GM12878 (cell line): ENCODE measurements at regions not wholly inside any gene's neighbourhood (a gene's known extent, or its start where the extent isn't known, plus 50 kb on each side); places are given as distances from the start of the nearest gene placed in this dataset.

Experiments
- ATAC-seq: fragments of 200-7000 bp; cut with Tn5 transposase; 3 replicates; pipeline ENCODE4 v1.9.1; 2020; ENCODE audit warnings: mild to moderate bottlenecking, moderate library complexity
- BruUV-seq: library from RNA; stranded (reverse); fragments of 400-500 nt; replicated peaks from 2 replicates; lab custom pipeline; 2021; lab: Mats Ljungman, UMichigan
- CTCF ChIA-PET: fragments of 300-600 bp; sonication (Branson Sonifier 250); formaldehyde crosslinking; extraction: SDS; loops from one replicate; lab custom pipeline; 2021; ENCODE audit warnings: inconsistent platforms; lab: Yijun Ruan, JAX
- POLR2A ChIA-PET: fragments of 350-600 bp; formaldehyde crosslinking; extraction: SDS; loops from one replicate; lab custom pipeline; 2021; ENCODE audit warnings: inconsistent platforms; lab: Charles Lee
- RAD21 ChIA-PET: fragments of 300-600 bp; sonication (Branson Sonifier 250); formaldehyde crosslinking; loops from one replicate; lab custom pipeline; 2023; ENCODE audit warnings: antibody characterized with exemption; ENCODE audit not compliant: unreplicated experiment; lab: Charles Lee
- SMC1A ChIA-PET: fragments of 300-600 bp; sonication (Branson Sonifier 250); formaldehyde crosslinking; loops from one replicate; lab custom pipeline; 2023; ENCODE audit not compliant: unreplicated experiment, uncharacterized antibody; lab: Charles Lee
- DNase-seq: peaks from one replicate; pipeline ENCODE4 v3.0.0-alpha.2; 2011; ENCODE audit warnings: low read depth, low spot score
- FAIRE-seq: peaks from 3 replicates; lab custom pipeline; 2011; peaks lifted over from hg19 to GRCh38; lab: Jason Lieb, UNC
- H2AFZ ChIP-seq: 2 replicates; pipeline ENCODE4 v1.6.0; 2011; ENCODE audit warnings: low read depth, low read length, control low read depth; ENCODE audit not compliant: control insufficient read depth
- H3K27ac ChIP-seq: 2 replicates; pipeline ENCODE4 v1.5.1; 2011; ENCODE audit warnings: control low read depth; ENCODE audit not compliant: control insufficient read depth, insufficient read depth
- H3K27me3 ChIP-seq, 2 experiments: replicated peaks in 1 of 2; 2 replicates each; pipeline versions ENCODE4 v1.6.0 to v1.6.1; 2011; ENCODE audit warnings: low read length in 1 of 2; ENCODE audit not compliant: control insufficient read depth in 2 of 2, insufficient read depth in 2 of 2
- H3K36me3 ChIP-seq, 2 experiments: 2 replicates each; pipeline ENCODE4 v1.5.1; 2011; ENCODE audit warnings: low read length in 1 of 2; ENCODE audit not compliant: control insufficient read depth in 2 of 2, insufficient read depth in 2 of 2
- H3K4me1 ChIP-seq: 2 replicates; pipeline ENCODE4 v1.6.1; 2011; ENCODE audit warnings: mild to moderate bottlenecking, low read length, moderate library complexity, mixed read lengths; ENCODE audit not compliant: control insufficient read depth, insufficient read depth
- H3K4me2 ChIP-seq: 2 replicates; pipeline ENCODE4 v1.6.0; 2011; ENCODE audit warnings: control low read depth; ENCODE audit not compliant: control insufficient read depth, insufficient read depth
- H3K4me3 ChIP-seq: fragments of 200-600 bp; sonication (generic); 2 replicates; pipeline ENCODE4 v1.5.1; 2016
- H3K79me2 ChIP-seq: 2 replicates; pipeline ENCODE4 v1.6.0; 2011; ENCODE audit warnings: low read length; ENCODE audit not compliant: control insufficient read depth, insufficient read depth
- H3K9ac ChIP-seq: 2 replicates; pipeline ENCODE4 v1.8.0; 2011; ENCODE audit warnings: low read length, control low read depth, mixed read lengths; ENCODE audit not compliant: control insufficient read depth, insufficient read depth
- H3K9me3 ChIP-seq: replicated peaks from 3 replicates; pipeline ENCODE4 v1.5.1; 2011; ENCODE audit warnings: mild to moderate bottlenecking, low read length; ENCODE audit not compliant: control insufficient read depth, insufficient read depth
- H4K20me1 ChIP-seq: 2 replicates; pipeline ENCODE4 v1.6.0; 2011; ENCODE audit not compliant: control insufficient read depth, insufficient read depth
- DPF2 ChIP-seq: fragments of 450-650 bp; IDR thresholded peaks from 2 replicates; pipeline ENCODE4 v1.6.1; 2017; ENCODE audit warnings: mild to moderate bottlenecking
- EED ChIP-seq: sonication (generic); IDR thresholded peaks from 2 replicates; pipeline ENCODE4 v1.6.1; 2016; ENCODE audit warnings: antibody characterized with exemption, low read depth
- GABPA ChIP-seq: IDR thresholded peaks from 2 replicates; pipeline ENCODE4 v1.6.1; 2014; ENCODE audit warnings: antibody characterized with exemption, low read depth, mild to moderate bottlenecking, inconsistent platforms
- IKZF1 ChIP-seq: fragments of 450-650 bp; conservative IDR thresholded peaks from 2 replicates; pipeline ENCODE4 v1.6.1; 2017; ENCODE audit warnings: antibody characterized with exemption, mild to moderate bottlenecking
- RCOR1 ChIP-seq: conservative IDR thresholded peaks from 2 replicates; pipeline ENCODE4 v1.6.1; 2012; ENCODE audit warnings: low read depth, low read length, improper control_type of control experiment
- SIX5 ChIP-seq: IDR thresholded peaks from 2 replicates; pipeline ENCODE4 v1.6.1; 2011; ENCODE audit warnings: mild to moderate bottlenecking, low read depth, low read length, moderate library complexity; ENCODE audit not compliant: severe bottlenecking
- SP1 ChIP-seq: IDR thresholded peaks from one replicate; pipeline ENCODE4 v1.6.1; 2011; ENCODE audit warnings: low read depth, low read length
- ZNF687 ChIP-seq: fragments of 450-650 bp; IDR thresholded peaks from 2 replicates; pipeline ENCODE4 v1.6.1; 2017; ENCODE audit warnings: mild to moderate bottlenecking, moderate library complexity
- WGBS: methylation state at CpG from one replicate; pipeline ENCODE4 v1.1.6; 2016; ENCODE audit warnings: low lambda C conversion rate; ENCODE audit not compliant: insufficient replicate concordance, insufficient coverage; ENCODE audit errors: missing lambda C conversion rate; 5-methylcytosine and 5-hydroxymethylcytosine counted together
- in situ Hi-C: fragments of 300-500 bp; cut with MboI; formaldehyde crosslinking; loops from 9 replicates; pipeline ENCODE4 v1.14.3; 2018; ENCODE audit warnings: mixed read lengths
- intact Hi-C: fragments of 100-400 bp; cut with micrococcal nuclease; formaldehyde crosslinking; loops from one replicate; pipeline ENCODE4 v1.14.2; 2022; ENCODE audit not compliant: unreplicated experiment

- ChIA-PET SMC1A (interaction anchor here (0.7 kb wide), 1 partner anchor 10 kb away, joined by 3 read pairs; no protein-coding TSS in a partner anchor), POLR2A (no interaction called here), RAD21 (interaction anchor here (0.9 to 1.1 kb wide), 2 partner anchors 66 to 176 kb away, joined by 3 to 4 read pairs; no protein-coding TSS in a partner anchor), CTCF (interaction anchor here (0.5 kb wide), 1 partner anchor 41 kb away, joined by 4 read pairs; no protein-coding TSS in a partner anchor)
- DNase-seq (no peak), FAIRE-seq (no peak), ATAC-seq (no peak)
- H3K27me3 ChIP-seq, result no peaks in the 10 kb centered on the region; a peak in 1 of 4 replicates
- in situ Hi-C loops, result no loop called here
- no peak overlapping the region for H3K9ac ChIP-seq
- no peak overlapping the region for H3K27ac ChIP-seq
- no peaks in the 10 kb centered on the region for H3K36me3 ChIP-seq
- H3K4me3 ChIP-seq, result no peak overlapping the region
- 18% methylated on average over 4 of the region's 4 CpGs for WGBS
- H2AFZ ChIP-seq, result no peak overlapping the region
- H3K79me2 ChIP-seq, result no peaks in the 10 kb centered on the region
- no peaks in the 10 kb centered on the region for H3K4me1 ChIP-seq
- H3K4me2 ChIP-seq, result no peak overlapping the region
- intact Hi-C loops, result no loop called here
- H4K20me1 ChIP-seq, result no peaks in the 10 kb centered on the region
- H3K9me3 ChIP-seq, result no peaks in the 10 kb centered on the region
- TF ChIP-seq ZNF687 (no peak), EED (no peak), SIX5 (no peak), RCOR1 (no peak), IKZF1 (no peak), GABPA (no peak), DPF2 (no peak), SP1 (no peak)
- no TSS peak for BruUV-seq
Observed at GRCh38 chr9:107685901-107686300, 196.3 kb upstream of the KLF4 start.
